GM19240 (cell line): ENCODE measurements at regions not wholly inside any gene's neighbourhood (a gene's known extent, or its start where the extent isn't known, plus 50 kb on each side); places are given as distances from the start of the nearest gene placed in this dataset.
"Not testable (repeated sequence)": the region's sequence is repeated elsewhere in the genome, so short reads cannot be mapped to it uniquely, and the experiment has no call there.

ENCODE experiments used
- DNase-seq: peaks from one replicate; pipeline ENCODE4 v3.0.0; 2011; ENCODE audit warnings: low spot score; ENCODE audit not compliant: insufficient read length

- no peak for DNase-seq
Observed at GRCh38 chr13:99743094-99743493, 228.5 kb downstream of the ZIC5 start.

- no peak for DNase-seq
Observed at GRCh38 chr13:99741960-99742359, 229.6 kb downstream of the ZIC5 start.

- DNase-seq = no peak
Observed at GRCh38 chr13:99740251-99740979, 231.2 kb downstream of the ZIC5 start.

- DNase-seq = no peak
Observed at GRCh38 chr13:99738626-99739025, 232.9 kb downstream of the ZIC5 start.

GRCh38 chr13:99737481-99738245, 233.9 kb downstream of the ZIC5 start:
- DNase-seq = no peak

GRCh38 chr13:99736541-99736940, 235.0 kb downstream of the ZIC5 start:
- no peak for DNase-seq

- DNase-seq = no peak
Observed at GRCh38 chr13:99734013-99734693, 232.9 kb downstream of the TM9SF2 start.

GRCh38 chr13:99733346-99733745, 232.1 kb downstream of the TM9SF2 start:
- DNase-seq = no peak

- DNase-seq = no peak
Observed at GRCh38 chr13:99731747-99732146, 230.5 kb downstream of the TM9SF2 start.

- no peak for DNase-seq
Observed at GRCh38 chr13:99730403-99730802, 229.1 kb downstream of the TM9SF2 start.

GRCh38 chr13:99729745-99730144, 228.5 kb downstream of the TM9SF2 start:
- no peak for DNase-seq

GRCh38 chr13:99727651-99728050, 226.4 kb downstream of the TM9SF2 start:
- DNase-seq = not testable (repeated sequence)

- no peak for DNase-seq
Observed at GRCh38 chr13:99726282-99726894, 225.1 kb downstream of the TM9SF2 start.

GRCh38 chr13:99725644-99726043, 224.4 kb downstream of the TM9SF2 start:
- no peak for DNase-seq

GRCh38 chr13:99724633-99725517, 223.6 kb downstream of the TM9SF2 start:
- DNase-seq = no peak

GRCh38 chr13:99723878-99724277, 222.6 kb downstream of the TM9SF2 start:
- DNase-seq = no peak

GRCh38 chr13:99722931-99723330, 221.7 kb downstream of the TM9SF2 start:
- no peak for DNase-seq

GRCh38 chr13:99722338-99722818, 221.1 kb downstream of the TM9SF2 start:
- DNase-seq = no peak

- DNase-seq = no peak
Observed at GRCh38 chr13:99721606-99722337, 220.5 kb downstream of the TM9SF2 start.
